DMS 273 (cell line): ENCODE measurements at regions not wholly inside any gene's neighbourhood (a gene's known extent, or its start where the extent isn't known, plus 50 kb on each side); places are given as distances from the start of the nearest gene placed in this dataset.

Experiments used
- DNase-seq: peaks from one replicate; lab custom pipeline; 2025; ENCODE audit not compliant: unreplicated experiment; lab: John Stamatoyannopoulos, UW

- no peak for DNase-seq
Measured at GRCh38 chr1:232452117-232452516, 177.8 kb downstream of the SIPA1L2 start.

- no peak for DNase-seq
Measured at GRCh38 chr1:232451506-232451905, 178.4 kb downstream of the SIPA1L2 start.

- DNase-seq: peak; percentile 7
Measured at GRCh38 chr1:232450615-232451014, 179.3 kb downstream of the SIPA1L2 start.

GRCh38 chr1:232447125-232447524, 182.8 kb downstream of the SIPA1L2 start:
- DNase-seq: no peak

- no peak for DNase-seq
Measured at GRCh38 chr1:232445361-232446106, 184.4 kb downstream of the SIPA1L2 start.

- DNase-seq: no peak
Measured at GRCh38 chr1:232443372-232443771, 186.6 kb downstream of the SIPA1L2 start.

- DNase-seq: no peak
Measured at GRCh38 chr1:232441036-232441411, 188.9 kb downstream of the SIPA1L2 start.

- DNase-seq: no peak
Measured at GRCh38 chr1:232440325-232441035, 189.5 kb downstream of the SIPA1L2 start.

- DNase-seq: no peak
Measured at GRCh38 chr1:232439011-232439410, 190.9 kb downstream of the SIPA1L2 start.

GRCh38 chr1:232438476-232438875, 191.5 kb downstream of the SIPA1L2 start:
- DNase-seq: no peak

- DNase-seq: no peak
Measured at GRCh38 chr1:232437510-232437909, 192.4 kb downstream of the SIPA1L2 start.

GRCh38 chr1:232435729-232436128, 194.2 kb downstream of the SIPA1L2 start:
- DNase-seq: no peak

GRCh38 chr1:232432313-232432712, 197.6 kb downstream of the SIPA1L2 start:
- DNase-seq: peak; percentile 15

GRCh38 chr1:232431748-232432147, 198.2 kb downstream of the SIPA1L2 start:
- DNase-seq: no peak

GRCh38 chr1:232431326-232431725, 198.6 kb downstream of the SIPA1L2 start:
- DNase-seq: no peak

GRCh38 chr1:232430467-232430866, 199.5 kb downstream of the SIPA1L2 start:
- DNase-seq: no peak

- no peak for DNase-seq
Measured at GRCh38 chr1:232428786-232429530, 201.0 kb downstream of the SIPA1L2 start.

GRCh38 chr1:232428036-232428645, 201.8 kb downstream of the SIPA1L2 start:
- no peak for DNase-seq

GRCh38 chr1:232426801-232427200, 203.1 kb downstream of the SIPA1L2 start:
- no peak for DNase-seq

GRCh38 chr1:232425421-232425820, 204.5 kb downstream of the SIPA1L2 start:
- no peak for DNase-seq

- no peak for DNase-seq
Measured at GRCh38 chr1:232423591-232423990, 206.3 kb downstream of the SIPA1L2 start.
